ENCODE measurements at regions not wholly inside any gene's neighbourhood (a gene's known extent, or its start where the extent isn't known, plus 50 kb on each side); places are given as distances from the start of the nearest gene placed in this dataset.

- H3K9me3 Mint-ChIP-seq: no peaks in the 10 kb centered on the region
- no peak for ATAC-seq (ENCODE audit: low read depth)
- intact Hi-C loops (cut with micrococcal nuclease): no loop called here
- no peaks in the 10 kb centered on the region for H3K36me3 Mint-ChIP-seq (ENCODE audit: low read depth)
- H3K27ac Mint-ChIP-seq: no peak overlapping the region
- ChIA-PET POLR2A (no interaction called here), CTCF (no interaction called here)
- no peak for DNase-seq
- no peak for TF ChIP-seq CTCF (IDR thresholded peaks at IDR 0.05)
- H3K4me1 Mint-ChIP-seq: peaks cover 6% of the 10 kb centered on the region
- no peak overlapping the region for H3K4me3 Mint-ChIP-seq
- peaks cover 7% of the 10 kb centered on the region for H3K27me3 Mint-ChIP-seq
These were observed 288.5 kb upstream of the POU3F1 start for GRCh38 chr1:38334930-38335592.

GRCh38 chr1:38332649-38333310, 286.2 kb upstream of the POU3F1 start:
- no peak for ATAC-seq (ENCODE audit: low read depth)
- intact Hi-C loops (cut with micrococcal nuclease): no loop called here
- TF ChIP-seq CTCF (IDR thresholded peaks at IDR 0.05): no peak
- CTCF ChIA-PET: no interaction called here
- no peaks in the 10 kb centered on the region for H3K9me3 Mint-ChIP-seq
- H3K27me3 Mint-ChIP-seq: peaks cover 7% of the 10 kb centered on the region
- DNase-seq: no peak
- no peaks in the 10 kb centered on the region for H3K36me3 Mint-ChIP-seq (ENCODE audit: low read depth)
- H3K4me3 Mint-ChIP-seq: no peak overlapping the region
- H3K4me1 Mint-ChIP-seq: peaks cover 6% of the 10 kb centered on the region
- POLR2A ChIA-PET: no interaction called here
- H3K27ac Mint-ChIP-seq: no peak overlapping the region

GRCh38 chr1:38331496-38332210, 285.1 kb upstream of the POU3F1 start:
- ATAC-seq (ENCODE audit: low read depth) (no peak), DNase-seq (no peak)
- POLR2A ChIA-PET: no interaction called here
- CTCF ChIA-PET: no interaction called here
- no peak overlapping the region for H3K4me3 Mint-ChIP-seq
- no peaks in the 10 kb centered on the region for H3K36me3 Mint-ChIP-seq (ENCODE audit: low read depth)
- H3K9me3 Mint-ChIP-seq: no peaks in the 10 kb centered on the region
- no peak for TF ChIP-seq CTCF (IDR thresholded peaks at IDR 0.05)
- no peak overlapping the region for H3K27ac Mint-ChIP-seq
- peaks cover 7% of the 10 kb centered on the region for H3K27me3 Mint-ChIP-seq
- intact Hi-C loops (cut with micrococcal nuclease): no loop called here
- H3K4me1 Mint-ChIP-seq: peaks cover 6% of the 10 kb centered on the region

- ATAC-seq (ENCODE audit: low read depth) (no peak), DNase-seq (no peak)
- Mint-ChIP-seq H3K4me1 (peaks cover 6% of the 10 kb centered on the region), H3K9me3 (no peaks in the 10 kb centered on the region), H3K27ac (no peak overlapping the region), H3K4me3 (no peak overlapping the region), H3K36me3 (ENCODE audit: low read depth) (no peaks in the 10 kb centered on the region), H3K27me3 (peaks cover 7% of the 10 kb centered on the region)
- no peak for TF ChIP-seq CTCF (IDR thresholded peaks at IDR 0.05)
- intact Hi-C loops (cut with micrococcal nuclease): no loop called here
- ChIA-PET POLR2A (no interaction called here), CTCF (no interaction called here)
These were observed 284.2 kb upstream of the POU3F1 start for GRCh38 chr1:38330799-38331198.

GRCh38 chr1:38329644-38330043, 283.1 kb upstream of the POU3F1 start:
- ATAC-seq (ENCODE audit: low read depth) (no peak), DNase-seq (no peak)
- ChIA-PET CTCF (no interaction called here), POLR2A (no interaction called here)
- intact Hi-C loops (cut with micrococcal nuclease): no loop called here
- Mint-ChIP-seq H3K36me3 (ENCODE audit: low read depth) (no peaks in the 10 kb centered on the region), H3K9me3 (no peaks in the 10 kb centered on the region), H3K27ac (no peak overlapping the region), H3K4me3 (no peak overlapping the region), H3K4me1 (no peaks in the 10 kb centered on the region), H3K27me3 (peaks cover under 1% of the 10 kb centered on the region)
- TF ChIP-seq CTCF (IDR thresholded peaks at IDR 0.05): no peak

All from activated B cell treated with CpG ODN at 0.5 μM for 24 hours (primary cell).